ENCODE measurements at regions not wholly inside any gene's neighbourhood (a gene's known extent, or its start where the extent isn't known, plus 50 kb on each side); places are given as distances from the start of the nearest gene placed in this dataset.

GRCh38 chr5:67310740-67311139 is 114.1 kb upstream of the CD180 start:
- H3K4me3 ChIP-seq = no peak overlapping the region
- H3K27me3 ChIP-seq = no peaks in the 10 kb centered on the region
- H3K9me3 ChIP-seq = no peaks in the 10 kb centered on the region
- H3K4me1 ChIP-seq = no peaks in the 10 kb centered on the region
- no peaks in the 10 kb centered on the region for H3K36me3 ChIP-seq
- no peak for DNase-seq
- TF ChIP-seq POLR2A (IDR thresholded peaks at IDR 0.05) = no peak
- TF ChIP-seq, protein P1, sequence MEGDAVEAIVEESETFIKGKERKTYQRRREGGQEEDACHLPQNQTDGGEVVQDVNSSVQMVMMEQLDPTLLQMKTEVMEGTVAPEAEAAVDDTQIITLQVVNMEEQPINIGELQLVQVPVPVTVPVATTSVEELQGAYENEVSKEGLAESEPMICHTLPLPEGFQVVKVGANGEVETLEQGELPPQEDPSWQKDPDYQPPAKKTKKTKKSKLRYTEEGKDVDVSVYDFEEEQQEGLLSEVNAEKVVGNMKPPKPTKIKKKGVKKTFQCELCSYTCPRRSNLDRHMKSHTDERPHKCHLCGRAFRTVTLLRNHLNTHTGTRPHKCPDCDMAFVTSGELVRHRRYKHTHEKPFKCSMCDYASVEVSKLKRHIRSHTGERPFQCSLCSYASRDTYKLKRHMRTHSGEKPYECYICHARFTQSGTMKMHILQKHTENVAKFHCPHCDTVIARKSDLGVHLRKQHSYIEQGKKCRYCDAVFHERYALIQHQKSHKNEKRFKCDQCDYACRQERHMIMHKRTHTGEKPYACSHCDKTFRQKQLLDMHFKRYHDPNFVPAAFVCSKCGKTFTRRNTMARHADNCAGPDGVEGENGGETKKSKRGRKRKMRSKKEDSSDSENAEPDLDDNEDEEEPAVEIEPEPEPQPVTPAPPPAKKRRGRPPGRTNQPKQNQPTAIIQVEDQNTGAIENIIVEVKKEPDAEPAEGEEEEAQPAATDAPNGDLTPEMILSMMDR (IDR thresholded peaks at IDR 0.05) = no peak
- H3K27ac ChIP-seq = no peak overlapping the region

DNA sequence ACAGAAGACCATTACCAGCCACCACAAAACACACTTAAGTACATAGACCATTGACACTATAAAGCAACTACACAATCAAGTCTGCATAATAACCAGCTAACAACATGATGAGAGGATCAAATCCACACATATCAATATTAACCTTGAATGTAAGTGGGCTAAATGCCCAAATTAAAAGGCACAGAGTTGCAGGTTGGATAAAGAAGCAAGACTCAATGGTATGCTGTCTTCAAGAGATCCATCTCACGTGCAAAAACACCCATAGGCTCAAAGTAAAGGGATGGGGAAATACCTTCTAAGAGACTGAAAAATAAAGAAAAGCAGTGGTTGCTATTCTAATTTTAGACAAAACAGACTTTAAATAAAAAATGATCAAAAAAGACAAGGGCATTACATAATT is 113.6 kb upstream of the CD180 start:
- Histone ChIP-seq H3K36me3 (no peaks in the 10 kb centered on the region), H3K9me3 (no peaks in the 10 kb centered on the region), H3K27me3 (no peaks in the 10 kb centered on the region), H3K4me3 (no peak overlapping the region), H3K4me1 (no peaks in the 10 kb centered on the region), H3K27ac (no peak overlapping the region)
- DNase-seq = no peak
- TF ChIP-seq, protein P1 (IDR thresholded peaks at IDR 0.05) = no peak
- no peak for TF ChIP-seq POLR2A (IDR thresholded peaks at IDR 0.05)

- TF ChIP-seq, protein P1 (IDR thresholded peaks at IDR 0.05) = no peak
Observed at GRCh38 chr5:67308988-67309688, 112.5 kb upstream of the CD180 start.

DNA sequence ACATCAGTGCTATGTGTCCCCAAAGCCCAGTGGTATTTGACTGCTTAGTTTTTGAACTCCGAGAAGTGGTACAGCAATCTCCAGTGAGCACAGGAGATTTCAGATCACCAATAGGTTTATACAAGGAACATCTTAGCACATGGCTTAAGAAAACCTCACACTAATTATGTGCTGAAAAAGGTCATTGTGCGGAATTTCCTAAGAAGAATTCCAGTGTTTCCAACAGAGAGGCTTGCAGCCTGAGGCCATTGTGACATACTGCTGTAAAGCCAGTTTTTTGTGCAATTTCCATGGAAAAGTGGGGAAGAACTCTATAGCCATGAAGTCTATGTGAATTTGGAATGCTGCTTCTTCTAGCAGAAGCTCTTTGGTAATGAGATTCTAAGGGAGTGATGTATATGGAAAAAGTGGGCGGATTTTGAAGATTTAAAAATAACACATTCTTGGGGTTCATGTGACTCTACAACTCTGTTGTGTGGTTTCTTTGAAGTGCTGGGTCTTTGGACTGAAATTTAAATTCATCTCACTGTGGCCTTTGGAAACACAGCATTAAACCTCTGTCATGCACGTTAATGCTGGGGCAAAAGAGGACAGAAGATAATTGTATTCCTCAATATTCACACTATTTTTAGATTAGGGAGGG is 110.5 kb upstream of the CD180 start:
- DNase-seq = no peak
- H3K27ac ChIP-seq = no peak overlapping the region
- H3K9me3 ChIP-seq = no peaks in the 10 kb centered on the region
- no peaks in the 10 kb centered on the region for H3K4me1 ChIP-seq
- no peaks in the 10 kb centered on the region for H3K27me3 ChIP-seq
- no peak for TF ChIP-seq POLR2A (IDR thresholded peaks at IDR 0.05)
- TF ChIP-seq, protein P1 (IDR thresholded peaks at IDR 0.05) = no peak
- H3K4me3 ChIP-seq = no peak overlapping the region
- H3K36me3 ChIP-seq = no peaks in the 10 kb centered on the region

More at GRCh38 chr5:67308988-67309688, 112.5 kb upstream of the CD180 start:
- Histone ChIP-seq H3K27ac (no peak overlapping the region), H3K9me3 (no peaks in the 10 kb centered on the region), H3K4me1 (no peaks in the 10 kb centered on the region), H3K27me3 (no peaks in the 10 kb centered on the region), H3K36me3 (no peaks in the 10 kb centered on the region), H3K4me3 (no peak overlapping the region)
- no peak for DNase-seq

- H3K36me3 ChIP-seq = no peaks in the 10 kb centered on the region
- H3K4me1 ChIP-seq = peaks cover 0 to 5% (median 0%) of the 10 kb centered on the region in 4 donors
- no peak overlapping the region for H3K4me3 ChIP-seq
- TF ChIP-seq POLR2A (IDR thresholded peaks at IDR 0.05) = no peak
- TF ChIP-seq, protein P1 (IDR thresholded peaks at IDR 0.05) = no peak
- no peaks in the 10 kb centered on the region for H3K27me3 ChIP-seq
- H3K9me3 ChIP-seq = no peaks in the 10 kb centered on the region
- no peak for DNase-seq
- peak overlapping the region in 2 of 4 donors; percentile 37 to 64 for H3K27ac ChIP-seq
Observed at GRCh38 chr5:67305913-67306710, 109.5 kb upstream of the CD180 start.

Data from Peyer's patch (tissue), 4 donors.